Nephron progenitor cell (in vitro differentiated cells): ENCODE measurements at regions not wholly inside any gene's neighbourhood (a gene's known extent, or its start where the extent isn't known, plus 50 kb on each side); places are given as distances from the start of the nearest gene placed in this dataset.

Experiments
- DNase-seq: peaks from one replicate; pipeline ENCODE4 v3.0.0; 2021
- H3K27ac Mint-ChIP-seq: 2 replicates; pipeline ENCODE4 v1.8.0; 2021; ENCODE audit warnings: mild to moderate bottlenecking, moderate library complexity, mixed read lengths
- H3K27me3 Mint-ChIP-seq: 2 replicates; pipeline ENCODE4 v1.8.0; 2021; ENCODE audit warnings: mild to moderate bottlenecking, low read depth, mixed read lengths; ENCODE audit not compliant: poor library complexity
- H3K36me3 Mint-ChIP-seq: 2 replicates; pipeline ENCODE4 v1.8.0; 2021; ENCODE audit warnings: low read depth, mixed read lengths
- H3K4me1 Mint-ChIP-seq: 2 replicates; pipeline ENCODE4 v1.8.0; 2021; ENCODE audit warnings: mixed read lengths
- H3K4me3 Mint-ChIP-seq: 2 replicates; pipeline ENCODE4 v1.8.0; 2021; ENCODE audit warnings: mild to moderate bottlenecking, moderate library complexity, mixed read lengths
- H3K9me3 Mint-ChIP-seq: 2 replicates; pipeline ENCODE4 v1.8.0; 2021; ENCODE audit warnings: mild to moderate bottlenecking, moderate library complexity, mixed read lengths
- TF ChIP-seq, protein P1 (sequence below): fragments of 200-600 bp; sonication (generic); IDR thresholded peaks from 2 replicates; pipeline ENCODE4 v1.5.0; 2021; ENCODE audit warnings: antibody characterized with exemption

DNA sequence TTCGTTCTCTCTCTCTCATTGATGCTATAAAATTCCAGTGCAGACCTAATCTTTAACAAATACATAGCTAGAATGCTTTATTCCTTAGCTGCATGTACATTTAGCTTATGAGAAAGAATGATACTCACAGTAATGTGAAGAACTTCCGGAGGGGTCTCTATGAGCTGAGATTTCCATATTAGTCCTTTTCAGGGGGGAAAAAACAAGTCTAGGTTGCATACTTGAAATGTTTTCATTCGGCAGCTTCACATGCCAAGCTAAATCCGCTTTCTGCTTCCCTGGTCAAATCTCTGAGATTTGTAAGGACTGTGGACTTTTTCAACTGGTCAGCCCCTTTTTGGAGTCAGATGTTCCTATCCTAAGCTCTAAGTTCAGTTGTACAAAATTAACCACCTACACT is 111.5 kb upstream of the COL8A1 start:
- H3K9me3 Mint-ChIP-seq = no peaks in the 10 kb centered on the region
- no peaks in the 10 kb centered on the region for H3K36me3 Mint-ChIP-seq
- H3K4me3 Mint-ChIP-seq = no peak overlapping the region
- DNase-seq = no peak
- TF ChIP-seq, protein P1, sequence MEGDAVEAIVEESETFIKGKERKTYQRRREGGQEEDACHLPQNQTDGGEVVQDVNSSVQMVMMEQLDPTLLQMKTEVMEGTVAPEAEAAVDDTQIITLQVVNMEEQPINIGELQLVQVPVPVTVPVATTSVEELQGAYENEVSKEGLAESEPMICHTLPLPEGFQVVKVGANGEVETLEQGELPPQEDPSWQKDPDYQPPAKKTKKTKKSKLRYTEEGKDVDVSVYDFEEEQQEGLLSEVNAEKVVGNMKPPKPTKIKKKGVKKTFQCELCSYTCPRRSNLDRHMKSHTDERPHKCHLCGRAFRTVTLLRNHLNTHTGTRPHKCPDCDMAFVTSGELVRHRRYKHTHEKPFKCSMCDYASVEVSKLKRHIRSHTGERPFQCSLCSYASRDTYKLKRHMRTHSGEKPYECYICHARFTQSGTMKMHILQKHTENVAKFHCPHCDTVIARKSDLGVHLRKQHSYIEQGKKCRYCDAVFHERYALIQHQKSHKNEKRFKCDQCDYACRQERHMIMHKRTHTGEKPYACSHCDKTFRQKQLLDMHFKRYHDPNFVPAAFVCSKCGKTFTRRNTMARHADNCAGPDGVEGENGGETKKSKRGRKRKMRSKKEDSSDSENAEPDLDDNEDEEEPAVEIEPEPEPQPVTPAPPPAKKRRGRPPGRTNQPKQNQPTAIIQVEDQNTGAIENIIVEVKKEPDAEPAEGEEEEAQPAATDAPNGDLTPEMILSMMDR = no peak
- no peaks in the 10 kb centered on the region for H3K4me1 Mint-ChIP-seq
- no peaks in the 10 kb centered on the region for H3K27me3 Mint-ChIP-seq
- no peak overlapping the region for H3K27ac Mint-ChIP-seq

DNA sequence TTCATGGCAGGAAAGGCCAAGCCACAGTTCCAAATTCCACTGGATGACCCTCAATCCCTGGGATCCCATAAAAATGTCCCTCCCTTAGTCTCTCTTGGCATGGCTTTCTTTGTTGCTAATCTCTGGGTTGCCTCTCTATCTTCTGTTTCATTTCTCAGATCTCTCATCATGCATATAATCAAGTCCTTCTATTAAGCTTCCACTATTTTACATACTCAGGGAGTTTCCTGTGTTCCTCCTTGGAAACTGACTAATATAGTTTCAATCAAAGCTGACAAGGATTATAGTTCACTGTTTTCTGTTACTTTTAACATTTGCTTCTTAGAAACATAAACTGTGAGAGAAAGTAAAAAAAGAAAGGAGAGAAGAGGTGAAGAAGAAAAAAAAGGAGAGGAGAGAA is 113.8 kb upstream of the COL8A1 start:
- Mint-ChIP-seq H3K4me3 (no peak overlapping the region), H3K9me3 (no peaks in the 10 kb centered on the region), H3K27me3 (no peaks in the 10 kb centered on the region), H3K4me1 (no peaks in the 10 kb centered on the region), H3K36me3 (no peaks in the 10 kb centered on the region), H3K27ac (no peak overlapping the region)
- TF ChIP-seq, protein P1 = no peak
- DNase-seq = no peak

DNA sequence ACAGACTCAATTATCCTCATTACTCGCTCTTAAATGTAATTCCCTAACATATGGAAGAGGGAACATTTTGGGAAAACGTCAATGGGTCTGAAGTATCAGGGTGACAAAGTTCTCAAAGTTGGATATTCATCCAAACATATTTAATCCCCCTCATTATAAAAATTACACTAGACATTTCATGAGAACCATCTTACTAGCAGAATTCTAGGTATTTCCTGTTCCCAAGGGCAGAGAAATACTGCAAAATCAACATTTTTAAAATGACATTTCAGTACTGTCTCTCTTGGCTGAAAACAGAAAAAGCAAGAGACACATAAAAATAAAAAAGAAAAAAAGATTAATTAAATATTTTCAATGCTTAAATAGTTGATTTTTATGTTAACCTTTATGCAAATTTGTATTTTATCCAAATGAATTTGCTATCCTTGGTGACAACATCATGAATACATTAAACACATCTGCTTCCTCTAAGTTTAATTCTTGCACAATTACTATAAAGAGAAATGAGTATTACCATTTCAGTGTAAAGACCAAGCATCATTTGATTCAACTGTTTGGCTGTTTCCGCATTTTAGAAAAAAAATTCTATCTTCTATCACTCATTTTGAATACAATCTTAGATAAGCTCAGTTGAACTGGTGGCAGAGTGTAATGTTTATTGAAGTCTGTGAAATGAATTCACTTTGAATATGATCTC is 114.8 kb upstream of the COL8A1 start:
- no peaks in the 10 kb centered on the region for H3K4me1 Mint-ChIP-seq
- TF ChIP-seq, protein P1 = no peak

DNA sequence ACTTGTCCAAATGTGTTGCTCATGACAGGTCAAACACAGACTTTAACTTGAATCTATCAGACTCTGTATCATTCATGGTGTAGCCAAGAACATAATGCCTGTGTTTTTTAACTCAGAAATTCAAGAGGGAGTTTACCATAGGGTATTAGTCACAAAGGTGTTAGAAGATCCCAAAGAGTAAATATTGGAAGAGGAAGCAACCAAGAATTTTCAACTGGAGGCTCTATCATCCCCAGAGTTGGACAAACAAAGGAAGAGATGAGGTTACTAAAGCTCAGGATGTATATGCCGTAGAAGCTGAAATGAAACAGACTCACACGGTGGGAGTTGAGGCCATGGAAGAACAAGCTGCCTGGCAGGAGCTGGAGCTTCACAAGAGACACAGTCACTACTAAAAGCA is 116.2 kb upstream of the COL8A1 start:
- peaks cover 3% of the 10 kb centered on the region for H3K27me3 Mint-ChIP-seq
- DNase-seq = no peak
- TF ChIP-seq, protein P1 = no peak
- H3K9me3 Mint-ChIP-seq = no peaks in the 10 kb centered on the region
- no peaks in the 10 kb centered on the region for H3K4me1 Mint-ChIP-seq
- no peak overlapping the region for H3K4me3 Mint-ChIP-seq
- H3K27ac Mint-ChIP-seq = no peak overlapping the region
- H3K36me3 Mint-ChIP-seq = no peaks in the 10 kb centered on the region

More for the DNA sequence above, 114.8 kb upstream of the COL8A1 start:
- H3K27me3 Mint-ChIP-seq = no peaks in the 10 kb centered on the region
- DNase-seq = no peak
- no peaks in the 10 kb centered on the region for H3K36me3 Mint-ChIP-seq
- no peak overlapping the region for H3K4me3 Mint-ChIP-seq
- H3K27ac Mint-ChIP-seq = no peak overlapping the region
- H3K9me3 Mint-ChIP-seq = no peaks in the 10 kb centered on the region

DNA sequence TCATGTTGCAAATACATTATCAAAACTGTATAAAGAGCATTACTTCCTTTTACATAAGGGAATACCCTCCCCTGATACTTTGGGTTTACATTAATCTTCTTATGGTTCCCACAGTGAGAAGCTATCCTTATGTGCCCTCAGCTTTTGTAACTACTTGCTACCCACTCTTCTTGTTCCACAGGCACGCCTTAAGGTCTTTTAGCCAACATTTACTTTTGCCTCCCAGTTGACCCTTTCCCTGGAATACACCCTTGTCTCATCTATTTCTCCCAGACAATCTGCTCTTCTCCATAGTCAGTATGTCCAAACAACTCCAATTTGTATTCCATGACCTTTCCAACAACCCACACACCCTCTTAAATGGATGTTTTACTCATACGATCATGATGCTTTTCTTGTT is 116.8 kb upstream of the COL8A1 start:
- no peak for DNase-seq
- Mint-ChIP-seq H3K4me1 (no peaks in the 10 kb centered on the region), H3K27me3 (peaks cover 3% of the 10 kb centered on the region), H3K4me3 (no peak overlapping the region), H3K9me3 (no peaks in the 10 kb centered on the region), H3K36me3 (no peaks in the 10 kb centered on the region), H3K27ac (no peak overlapping the region)
- TF ChIP-seq, protein P1 = no peak

DNA sequence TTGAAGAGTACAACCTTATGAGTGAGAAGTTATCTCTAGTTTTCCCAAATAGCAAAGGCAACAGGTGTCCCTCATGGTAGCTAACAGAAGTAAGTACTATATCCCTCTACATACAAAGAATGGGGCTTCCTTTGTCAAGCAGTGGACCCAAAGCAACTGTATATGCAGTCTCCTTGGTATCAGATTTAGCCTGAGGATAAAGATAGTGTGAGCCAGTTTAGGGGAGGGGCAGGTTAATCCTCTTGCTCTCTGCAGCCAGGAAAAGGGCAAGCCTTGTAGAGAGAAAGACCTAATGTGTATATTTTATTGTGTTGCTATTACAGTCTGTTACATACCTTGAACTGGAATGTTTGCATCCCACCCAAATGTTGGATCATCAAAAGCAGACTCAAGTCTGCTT is 117.9 kb upstream of the COL8A1 start:
- peaks cover 3% of the 10 kb centered on the region for H3K27me3 Mint-ChIP-seq
- no peak overlapping the region for H3K4me3 Mint-ChIP-seq
- no peak overlapping the region for H3K27ac Mint-ChIP-seq
- DNase-seq = no peak
- H3K4me1 Mint-ChIP-seq = no peaks in the 10 kb centered on the region
- H3K9me3 Mint-ChIP-seq = no peaks in the 10 kb centered on the region
- no peaks in the 10 kb centered on the region for H3K36me3 Mint-ChIP-seq
- TF ChIP-seq, protein P1 = no peak
